ENCODE measurements at regions not wholly inside any gene's neighbourhood (a gene's known extent, or its start where the extent isn't known, plus 50 kb on each side); places are given as distances from the start of the nearest gene placed in this dataset.

- TF ChIP-seq MYC (IDR thresholded peaks at IDR 0.05; ENCODE audit: low read depth, low read length) (no peak), CTCF (IDR thresholded peaks at IDR 0.05; ENCODE audit: low read depth, low read length) (no peak), MAX (IDR thresholded peaks at IDR 0.05; ENCODE audit: low read depth, low read length) (no peak), POLR2A (IDR thresholded peaks at IDR 0.05; ENCODE audit: extremely low read depth, insufficient read length) (no peak)
Observed at GRCh38 chr5:119785057-119785456, 155.7 kb downstream of the FAM170A start.

GRCh38 chr5:119789406-119790117 lies 160.2 kb downstream of the FAM170A start:
- no peak for DNase-seq (ENCODE audit: low read depth)
- no peak overlapping the region for H3K4me3 ChIP-seq (ENCODE audit: low read depth, low read length)
- TF ChIP-seq MYC (IDR thresholded peaks at IDR 0.05; ENCODE audit: low read depth, low read length) = no peak
- TF ChIP-seq MAX (IDR thresholded peaks at IDR 0.05; ENCODE audit: low read depth, low read length) = no peak
- TF ChIP-seq CTCF (IDR thresholded peaks at IDR 0.05; ENCODE audit: low read depth, low read length) = no peak
- no peak for TF ChIP-seq POLR2A (IDR thresholded peaks at IDR 0.05; ENCODE audit: extremely low read depth, insufficient read length)

More at GRCh38 chr5:119785057-119785456, 155.7 kb downstream of the FAM170A start:
- no peak overlapping the region for H3K4me3 ChIP-seq (ENCODE audit: low read depth, low read length)
- no peak for DNase-seq (ENCODE audit: low read depth)

GRCh38 chr5:119792161-119792799 lies 162.9 kb downstream of the FAM170A start:
- TF ChIP-seq MAX (IDR thresholded peaks at IDR 0.05; ENCODE audit: low read depth, low read length) (no peak), POLR2A (IDR thresholded peaks at IDR 0.05; ENCODE audit: extremely low read depth, insufficient read length) (no peak), MYC (IDR thresholded peaks at IDR 0.05; ENCODE audit: low read depth, low read length) (no peak), CTCF (IDR thresholded peaks at IDR 0.05; ENCODE audit: low read depth, low read length) (no peak)
- DNase-seq (ENCODE audit: low read depth) = no peak
- no peak overlapping the region for H3K4me3 ChIP-seq (ENCODE audit: low read depth, low read length)

- H3K4me3 ChIP-seq (ENCODE audit: low read depth, low read length) = no peak overlapping the region
- TF ChIP-seq MYC (IDR thresholded peaks at IDR 0.05; ENCODE audit: low read depth, low read length) (no peak), MAX (IDR thresholded peaks at IDR 0.05; ENCODE audit: low read depth, low read length) (no peak), CTCF (IDR thresholded peaks at IDR 0.05; ENCODE audit: low read depth, low read length) (no peak), POLR2A (IDR thresholded peaks at IDR 0.05; ENCODE audit: extremely low read depth, insufficient read length) (no peak)
- no peak for DNase-seq (ENCODE audit: low read depth)
Observed at GRCh38 chr5:119795768-119796167, 166.4 kb downstream of the FAM170A start.

GRCh38 chr5:119801570-119801969 lies 172.2 kb downstream of the FAM170A start:
- no peak for DNase-seq (ENCODE audit: low read depth)
- H3K4me3 ChIP-seq (ENCODE audit: low read depth, low read length) = no peak overlapping the region
- TF ChIP-seq CTCF (IDR thresholded peaks at IDR 0.05; ENCODE audit: low read depth, low read length) (no peak), MYC (IDR thresholded peaks at IDR 0.05; ENCODE audit: low read depth, low read length) (no peak), POLR2A (IDR thresholded peaks at IDR 0.05; ENCODE audit: extremely low read depth, insufficient read length) (no peak), MAX (IDR thresholded peaks at IDR 0.05; ENCODE audit: low read depth, low read length) (no peak)

Measured in NB4 (cell line).